Astrocyte (in vitro differentiated cells and primary cell): ENCODE measurements at regions not wholly inside any gene's neighbourhood (a gene's known extent, or its start where the extent isn't known, plus 50 kb on each side); places are given as distances from the start of the nearest gene placed in this dataset.
"Not testable (repeated sequence)": the region's sequence is repeated elsewhere in the genome, so short reads cannot be mapped to it uniquely, and the experiment has no call there.

Experiments
- DNase-seq: peaks from one replicate; pipeline ENCODE4 v3.0.0-alpha.2; 2010; ENCODE audit warnings: low read depth
- FAIRE-seq: peaks from 2 replicates; lab custom pipeline; 2011; peaks lifted over from hg19 to GRCh38; lab: Jason Lieb, UNC
- H2AFZ ChIP-seq: 2 replicates; pipeline ENCODE4 v1.6.0; 2012; ENCODE audit warnings: low read depth, low read length, inconsistent platforms
- H3K27ac ChIP-seq: 2 replicates; pipeline ENCODE4 v1.5.1; 2011; ENCODE audit warnings: low read depth, low read length, inconsistent platforms
- H3K27me3 ChIP-seq: 2 replicates; pipeline ENCODE4 v1.6.0; 2011; ENCODE audit warnings: low read length, inconsistent platforms; ENCODE audit not compliant: insufficient read depth
- H3K36me3 ChIP-seq: 2 replicates; pipeline ENCODE4 v1.5.1; 2011; ENCODE audit warnings: low read length, inconsistent platforms; ENCODE audit not compliant: insufficient read depth
- H3K4me1 ChIP-seq: 2 replicates; pipeline ENCODE4 v1.5.1; 2011; ENCODE audit warnings: low read length, inconsistent platforms; ENCODE audit not compliant: insufficient read depth
- H3K4me2 ChIP-seq: 2 replicates; pipeline ENCODE4 v1.6.0; 2012; ENCODE audit warnings: low read length, inconsistent platforms
- H3K4me3 ChIP-seq: 2 replicates; pipeline ENCODE4 v1.5.1; 2011; ENCODE audit warnings: low read depth, mild to moderate bottlenecking, low read length, inconsistent platforms; ENCODE audit not compliant: insufficient read depth
- H3K79me2 ChIP-seq: 2 replicates; pipeline ENCODE4 v1.6.0; 2012; ENCODE audit warnings: mild to moderate bottlenecking, low read length, inconsistent platforms; ENCODE audit not compliant: insufficient read depth
- H3K9ac ChIP-seq: 2 replicates; pipeline ENCODE4 v1.6.0; 2012; ENCODE audit warnings: mild to moderate bottlenecking, low read length, inconsistent platforms
- H3K9me3 ChIP-seq: 2 replicates; pipeline ENCODE4 v1.5.1; 2012; ENCODE audit warnings: low read depth, mild to moderate bottlenecking, low read length, inconsistent platforms; ENCODE audit not compliant: insufficient read depth
- H4K20me1 ChIP-seq: 2 replicates; pipeline ENCODE4 v1.6.0; 2012; ENCODE audit warnings: low read length, inconsistent platforms; ENCODE audit not compliant: insufficient read depth
- H3K27ac Mint-ChIP-seq: one replicate; pipeline ENCODE4 v1.8.0; 2021; ENCODE audit warnings: mild to moderate bottlenecking, mixed read lengths; ENCODE audit not compliant: unreplicated experiment
- H3K27me3 Mint-ChIP-seq: one replicate; pipeline ENCODE4 v1.8.0; 2021; ENCODE audit warnings: low read depth, mixed read lengths; ENCODE audit not compliant: unreplicated experiment
- H3K36me3 Mint-ChIP-seq: one replicate; pipeline ENCODE4 v1.8.0; 2021; ENCODE audit warnings: low read depth, mixed read lengths; ENCODE audit not compliant: unreplicated experiment
- H3K4me1 Mint-ChIP-seq: one replicate; pipeline ENCODE4 v1.8.0; 2021; ENCODE audit warnings: low read depth, mixed read lengths; ENCODE audit not compliant: unreplicated experiment
- H3K4me3 Mint-ChIP-seq: one replicate; pipeline ENCODE4 v1.8.0; 2021; ENCODE audit warnings: mild to moderate bottlenecking, moderate library complexity, mixed read lengths; ENCODE audit not compliant: unreplicated experiment
- H3K9me3 Mint-ChIP-seq: one replicate; pipeline ENCODE4 v1.8.0; 2021; ENCODE audit warnings: mild to moderate bottlenecking, mixed read lengths; ENCODE audit not compliant: unreplicated experiment
- CTCF ChIP-seq: IDR thresholded peaks from 2 replicates; pipeline ENCODE4 v1.5.1; 2011; ENCODE audit warnings: low read depth, mild to moderate bottlenecking, inconsistent platforms, low read length, moderate library complexity; ENCODE audit not compliant: insufficient read depth
- EZH2 ChIP-seq: IDR thresholded peaks from 2 replicates; pipeline ENCODE4 v1.6.1; 2012; ENCODE audit warnings: mild to moderate bottlenecking, low read length, inconsistent platforms; ENCODE audit not compliant: insufficient read depth

- Histone ChIP-seq H3K27me3 (no peaks in the 10 kb centered on the region), H3K36me3 (no peaks in the 10 kb centered on the region), H3K4me3 (no peak overlapping the region), H3K27ac (no peak overlapping the region), H4K20me1 (no peaks in the 10 kb centered on the region), H3K4me2 (no peak overlapping the region), H3K4me1 (no peaks in the 10 kb centered on the region), H3K9me3 (no peaks in the 10 kb centered on the region), H3K79me2 (no peaks in the 10 kb centered on the region), H3K9ac (no peak overlapping the region), H2AFZ (no peak overlapping the region)
- no peak for DNase-seq
- FAIRE-seq, result no peak
- no peaks in the 10 kb centered on the region for H3K27me3 Mint-ChIP-seq
- H3K4me3 Mint-ChIP-seq, result no peak overlapping the region
- H3K36me3 Mint-ChIP-seq, result no peaks in the 10 kb centered on the region
- no peak overlapping the region for H3K27ac Mint-ChIP-seq
- TF ChIP-seq CTCF, result no peak
- no peak for TF ChIP-seq EZH2
- H3K4me1 Mint-ChIP-seq, result peaks cover 8% of the 10 kb centered on the region
- no peaks in the 10 kb centered on the region for H3K9me3 Mint-ChIP-seq
Observed at GRCh38 chr14:85074955-85075354, 455.0 kb upstream of the FLRT2 start.

- Histone ChIP-seq H4K20me1 (no peaks in the 10 kb centered on the region), H3K79me2 (no peaks in the 10 kb centered on the region), H3K9me3 (no peaks in the 10 kb centered on the region), H2AFZ (no peak overlapping the region), H3K4me1 (no peaks in the 10 kb centered on the region), H3K4me2 (no peak overlapping the region), H3K9ac (no peak overlapping the region), H3K4me3 (no peak overlapping the region), H3K27ac (no peak overlapping the region), H3K36me3 (no peaks in the 10 kb centered on the region), H3K27me3 (no peaks in the 10 kb centered on the region)
- H3K9me3 Mint-ChIP-seq, result no peaks in the 10 kb centered on the region
- H3K4me1 Mint-ChIP-seq, result peaks cover 8% of the 10 kb centered on the region
- FAIRE-seq (no peak), DNase-seq (no peak)
- H3K27me3 Mint-ChIP-seq, result peaks cover 5% of the 10 kb centered on the region
- no peak overlapping the region for H3K27ac Mint-ChIP-seq
- H3K4me3 Mint-ChIP-seq, result no peak overlapping the region
- TF ChIP-seq EZH2 (no peak), CTCF (no peak)
- H3K36me3 Mint-ChIP-seq, result no peaks in the 10 kb centered on the region
Observed at GRCh38 chr14:85075694-85076476, 454.1 kb upstream of the FLRT2 start.

GRCh38 chr14:85077716-85078115 is 452.2 kb upstream of the FLRT2 start:
- not testable (repeated sequence) for H3K9me3 ChIP-seq, H3K9ac ChIP-seq, H3K4me1 ChIP-seq, H3K36me3 Mint-ChIP-seq, H3K4me2 ChIP-seq, H3K36me3 ChIP-seq, FAIRE-seq, H4K20me1 ChIP-seq, H2AFZ ChIP-seq, H3K9me3 Mint-ChIP-seq, H3K4me1 Mint-ChIP-seq, H3K27me3 Mint-ChIP-seq, DNase-seq, H3K27me3 ChIP-seq, H3K79me2 ChIP-seq, H3K27ac ChIP-seq, H3K4me3 Mint-ChIP-seq, H3K4me3 ChIP-seq
- peak overlapping the region; percentile 5 for H3K27ac Mint-ChIP-seq
